ENCODE measurements at regions not wholly inside any gene's neighbourhood (a gene's known extent, or its start where the extent isn't known, plus 50 kb on each side); places are given as distances from the start of the nearest gene placed in this dataset.

- no peak for DNase-seq (ENCODE audit: low read depth)
- H3K4me3 ChIP-seq (ENCODE audit: low read depth, low read length): no peak overlapping the region
- TF ChIP-seq, protein P1, sequence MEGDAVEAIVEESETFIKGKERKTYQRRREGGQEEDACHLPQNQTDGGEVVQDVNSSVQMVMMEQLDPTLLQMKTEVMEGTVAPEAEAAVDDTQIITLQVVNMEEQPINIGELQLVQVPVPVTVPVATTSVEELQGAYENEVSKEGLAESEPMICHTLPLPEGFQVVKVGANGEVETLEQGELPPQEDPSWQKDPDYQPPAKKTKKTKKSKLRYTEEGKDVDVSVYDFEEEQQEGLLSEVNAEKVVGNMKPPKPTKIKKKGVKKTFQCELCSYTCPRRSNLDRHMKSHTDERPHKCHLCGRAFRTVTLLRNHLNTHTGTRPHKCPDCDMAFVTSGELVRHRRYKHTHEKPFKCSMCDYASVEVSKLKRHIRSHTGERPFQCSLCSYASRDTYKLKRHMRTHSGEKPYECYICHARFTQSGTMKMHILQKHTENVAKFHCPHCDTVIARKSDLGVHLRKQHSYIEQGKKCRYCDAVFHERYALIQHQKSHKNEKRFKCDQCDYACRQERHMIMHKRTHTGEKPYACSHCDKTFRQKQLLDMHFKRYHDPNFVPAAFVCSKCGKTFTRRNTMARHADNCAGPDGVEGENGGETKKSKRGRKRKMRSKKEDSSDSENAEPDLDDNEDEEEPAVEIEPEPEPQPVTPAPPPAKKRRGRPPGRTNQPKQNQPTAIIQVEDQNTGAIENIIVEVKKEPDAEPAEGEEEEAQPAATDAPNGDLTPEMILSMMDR (IDR thresholded peaks at IDR 0.05; ENCODE audit: low read depth, low read length, missing control alignments): no peak
These were observed 979.7 kb upstream of the HS3ST1 start for GRCh38 chr4:12408364-12408763.

DNA sequence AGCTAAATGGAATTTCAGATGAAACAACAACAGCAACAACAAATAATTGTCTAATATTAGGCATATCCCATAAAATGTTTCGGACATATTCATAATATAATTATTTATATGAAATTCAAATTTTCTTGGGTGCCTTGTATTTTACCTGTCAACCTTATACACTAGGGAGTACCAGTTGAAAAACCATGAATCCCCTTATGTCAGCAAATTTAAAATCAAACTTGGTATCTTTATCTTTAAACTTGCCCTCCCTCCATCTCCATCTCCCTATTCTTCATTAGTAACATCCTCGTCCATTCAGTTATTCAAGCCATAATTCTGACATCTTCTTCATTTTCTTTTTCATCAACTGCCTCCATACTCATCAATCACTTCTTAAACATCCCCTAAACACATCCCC, 974.5 kb upstream of the HS3ST1 start:
- TF ChIP-seq, protein P1 (IDR thresholded peaks at IDR 0.05; ENCODE audit: low read depth, low read length, missing control alignments): no peak
- DNase-seq (ENCODE audit: low read depth): no peak
- no peak overlapping the region for H3K4me3 ChIP-seq (ENCODE audit: low read depth, low read length)

DNA sequence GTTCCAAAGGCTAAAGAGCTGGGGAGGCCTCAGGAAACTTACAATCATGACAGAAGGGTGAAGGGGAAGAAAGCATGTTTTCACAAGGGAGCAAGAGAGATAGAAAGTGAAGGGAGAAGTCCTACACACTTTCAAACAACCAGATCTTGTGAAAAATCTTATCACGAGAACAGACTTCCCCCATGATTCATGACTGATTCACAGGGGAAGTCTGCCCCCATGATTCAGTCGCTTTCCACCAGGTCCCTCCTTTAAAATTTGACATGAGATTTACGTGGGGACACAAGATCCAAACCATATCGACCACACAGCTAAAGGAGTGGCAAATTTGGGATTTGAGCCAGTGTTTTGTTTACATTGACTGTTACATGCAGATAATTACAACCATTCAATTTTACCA, 971.1 kb upstream of the HS3ST1 start:
- TF ChIP-seq, protein P1 (IDR thresholded peaks at IDR 0.05; ENCODE audit: low read depth, low read length, missing control alignments): no peak
- DNase-seq (ENCODE audit: low read depth): no peak
- no peak overlapping the region for H3K4me3 ChIP-seq (ENCODE audit: low read depth, low read length)

DNA sequence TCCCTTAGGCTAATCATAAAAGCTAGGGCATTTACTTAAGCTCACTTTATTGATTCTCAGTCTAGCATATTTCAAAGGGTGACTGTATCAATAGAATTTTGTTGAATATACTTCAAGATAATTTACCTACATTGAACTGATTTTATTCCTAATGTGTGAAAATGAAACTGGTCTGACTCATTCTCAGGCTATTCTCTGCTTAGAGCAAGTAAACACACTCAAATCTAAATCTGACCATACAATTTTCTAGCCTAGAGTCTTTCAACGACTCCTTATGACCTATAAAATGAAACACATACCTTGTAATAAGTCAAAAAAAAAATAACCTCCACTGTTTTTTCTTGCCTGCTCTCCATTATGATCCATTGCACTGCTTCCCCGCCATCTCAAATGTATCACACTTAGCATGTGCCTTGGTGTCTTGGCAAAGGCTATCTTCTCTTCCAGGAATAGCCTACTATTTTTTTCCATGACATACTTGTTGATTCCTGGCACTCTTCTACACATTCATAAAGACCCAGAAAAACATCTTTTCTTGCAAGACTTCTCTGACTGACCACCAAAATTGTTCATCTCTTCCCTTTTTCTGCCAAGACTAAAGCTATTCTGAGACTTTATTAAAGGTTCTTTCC, 965.1 kb upstream of the HS3ST1 start:
- no peak for DNase-seq (ENCODE audit: low read depth)
- H3K4me3 ChIP-seq (ENCODE audit: low read depth, low read length): no peak overlapping the region
- TF ChIP-seq, protein P1 (IDR thresholded peaks at IDR 0.05; ENCODE audit: low read depth, low read length, missing control alignments): no peak

- DNase-seq (ENCODE audit: low read depth): no peak
- H3K4me3 ChIP-seq (ENCODE audit: low read depth, low read length): no peak overlapping the region
- TF ChIP-seq, protein P1 (IDR thresholded peaks at IDR 0.05; ENCODE audit: low read depth, low read length, missing control alignments): no peak
These were observed 960.9 kb upstream of the HS3ST1 start for GRCh38 chr4:12389604-12390003.

GRCh38 chr4:12382567-12382966, 953.9 kb upstream of the HS3ST1 start:
- TF ChIP-seq, protein P1 (IDR thresholded peaks at IDR 0.05; ENCODE audit: low read depth, low read length, missing control alignments): no peak
- no peak overlapping the region for H3K4me3 ChIP-seq (ENCODE audit: low read depth, low read length)
- no peak for DNase-seq (ENCODE audit: low read depth)

- TF ChIP-seq, protein P1 (IDR thresholded peaks at IDR 0.05; ENCODE audit: low read depth, low read length, missing control alignments): no peak
- no peak for DNase-seq (ENCODE audit: low read depth)
- H3K4me3 ChIP-seq (ENCODE audit: low read depth, low read length): no peak overlapping the region
These were observed 950.5 kb upstream of the HS3ST1 start for GRCh38 chr4:12379191-12379590.

Measured in GM12864 (cell line).